Right cardiac atrium (tissue), 5 donors: ENCODE measurements at regions not wholly inside any gene's neighbourhood (a gene's known extent, or its start where the extent isn't known, plus 50 kb on each side); places are given as distances from the start of the nearest gene placed in this dataset.
A peak's percentile ranks its signal among the peaks of the same experiment; 100 is the strongest.
"Not testable (repeated sequence)": the region's sequence is repeated elsewhere in the genome, so short reads cannot be mapped to it uniquely, and the experiment has no call there.

Source experiments
- ATAC-seq, 2 donors: fragments of 200-7000 bp; cut with Tn5 transposase; one replicate each; pipeline versions ENCODE4 v1.8.0 to v1.9.1; 2020; ENCODE audit warnings: moderate library complexity in 2 of 2, mild to moderate bottlenecking in 1 of 2
- DNase-seq, 3 donors: peaks; one replicate each; pipeline ENCODE4 v3.0.0-alpha.2; 2020
- H3K27ac ChIP-seq: one replicate; pipeline ENCODE4 v1.5.1; 2013; ENCODE audit warnings: mild to moderate bottlenecking, low read length, control low read depth, moderate library complexity
- H3K27me3 ChIP-seq: one replicate; pipeline ENCODE4 v1.6.1; 2013; ENCODE audit not compliant: control insufficient read depth, insufficient read depth
- H3K4me1 ChIP-seq: one replicate; pipeline ENCODE4 v1.6.1; 2013; ENCODE audit warnings: low read length; ENCODE audit not compliant: control insufficient read depth, insufficient read depth
- H3K4me3 ChIP-seq: one replicate; pipeline ENCODE4 v1.5.1; 2013; ENCODE audit warnings: low read length, control low read depth
- H3K9me3 ChIP-seq: one replicate; pipeline ENCODE4 v1.6.1; 2013; ENCODE audit warnings: low read length; ENCODE audit not compliant: control insufficient read depth
- WGBS: extraction: QIAGEN DNeasy Blood & Tissue Kit; methylation state at CpG from one replicate; pipeline ENCODE4 v1.1.7; 2013; 5-methylcytosine and 5-hydroxymethylcytosine counted together
- intact Hi-C, 4 donors: fragments of 100-400 bp; cut with DNase I; formaldehyde crosslinking; loops; one replicate each; pipeline versions ENCODE4 v1.11.0 to v1.14.0; 2022 to 2023
- donor health status: healthy with polysubstance abuse.
- donor health status: DM: no; HTN: yes; CAD: no.
- donor health status: DM: no; HTN: no; CAD: no.
- donor health status: DM: no; HTN: yes; CAD: no; lungs with severe emphysema.
- donor health status: DM: yes; HTN: yes; CAD: no.

DNA sequence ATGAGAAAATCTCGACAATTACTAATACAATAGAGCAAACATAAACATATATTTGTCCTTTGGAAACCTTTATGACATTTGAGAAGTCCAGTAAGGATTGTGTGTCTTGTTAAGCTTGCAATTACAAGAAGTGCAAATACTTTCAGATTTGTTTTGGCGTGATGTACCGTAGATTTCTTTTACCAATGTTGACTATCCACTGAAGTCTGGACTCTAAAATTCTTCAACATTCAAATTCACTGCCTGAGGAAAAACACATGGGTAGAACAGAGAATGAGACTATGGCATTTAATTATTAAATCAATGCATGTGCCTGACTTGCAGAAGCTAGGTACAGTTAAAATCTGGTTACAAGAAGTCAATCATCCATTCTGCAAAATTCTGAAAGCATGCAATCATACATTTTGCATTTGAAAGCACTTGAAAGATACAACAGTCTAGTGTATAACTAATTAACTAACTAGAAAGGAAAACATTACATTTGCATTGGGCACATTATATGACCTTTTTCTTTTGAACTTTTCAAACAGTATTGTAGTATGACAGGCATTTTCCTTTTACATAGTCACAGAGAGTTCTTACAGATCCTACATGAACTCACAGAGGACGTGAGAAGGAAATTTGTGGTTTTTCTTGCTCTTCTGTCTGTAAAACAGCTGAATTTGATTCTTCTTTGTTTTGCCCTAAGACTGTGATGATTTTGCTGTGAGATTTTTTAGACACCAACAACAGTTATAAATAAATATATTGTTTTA lies 511.1 kb upstream of the ADGRL4 start:
- Histone ChIP-seq H3K27ac (no peak overlapping the region), H3K9me3 (no peaks in the 10 kb centered on the region), H3K4me3 (no peak overlapping the region), H3K4me1 (no peaks in the 10 kb centered on the region), H3K27me3 (no peaks in the 10 kb centered on the region)
- 74% methylated on average over 4 of the region's 4 CpGs for WGBS
- intact Hi-C loops: no loop called here
- ATAC-seq (no peak), DNase-seq (no peak)

GRCh38 chr1:79507770-79508169 lies 501.2 kb upstream of the ADGRL4 start:
- WGBS: 80% methylated on average over 2 of the region's 2 CpGs

GRCh38 chr1:79501153-79501552 lies 494.6 kb upstream of the ADGRL4 start:
- ATAC-seq: no peak
- WGBS: 82% methylated on average over 3 of the region's 3 CpGs

More at GRCh38 chr1:79507770-79508169, 501.2 kb upstream of the ADGRL4 start:
- Histone ChIP-seq H3K27me3 (no peaks in the 10 kb centered on the region), H3K27ac (no peak overlapping the region), H3K9me3 (no peaks in the 10 kb centered on the region), H3K4me3 (no peak overlapping the region), H3K4me1 (no peaks in the 10 kb centered on the region)
- intact Hi-C loops: no loop called here
- no peak for DNase-seq
- no peak for ATAC-seq

GRCh38 chr1:79499541-79499940 lies 493.0 kb upstream of the ADGRL4 start:
- ATAC-seq (no peak), DNase-seq (no peak)
- no peaks in the 10 kb centered on the region for H3K9me3 ChIP-seq
- intact Hi-C loops: no loop called here
- no peak overlapping the region for H3K27ac ChIP-seq
- WGBS: 83% methylated on average over 1 of the region's 1 CpG
- no peak overlapping the region for H3K4me3 ChIP-seq
- H3K4me1 ChIP-seq: no peaks in the 10 kb centered on the region
- H3K27me3 ChIP-seq: no peaks in the 10 kb centered on the region

More at GRCh38 chr1:79501153-79501552, 494.6 kb upstream of the ADGRL4 start:
- no peaks in the 10 kb centered on the region for H3K27me3 ChIP-seq
- no peaks in the 10 kb centered on the region for H3K4me1 ChIP-seq
- no peak overlapping the region for H3K4me3 ChIP-seq
- no peaks in the 10 kb centered on the region for H3K9me3 ChIP-seq
- H3K27ac ChIP-seq: no peak overlapping the region
- DNase-seq: no peak
- intact Hi-C loops: no loop called here

DNA sequence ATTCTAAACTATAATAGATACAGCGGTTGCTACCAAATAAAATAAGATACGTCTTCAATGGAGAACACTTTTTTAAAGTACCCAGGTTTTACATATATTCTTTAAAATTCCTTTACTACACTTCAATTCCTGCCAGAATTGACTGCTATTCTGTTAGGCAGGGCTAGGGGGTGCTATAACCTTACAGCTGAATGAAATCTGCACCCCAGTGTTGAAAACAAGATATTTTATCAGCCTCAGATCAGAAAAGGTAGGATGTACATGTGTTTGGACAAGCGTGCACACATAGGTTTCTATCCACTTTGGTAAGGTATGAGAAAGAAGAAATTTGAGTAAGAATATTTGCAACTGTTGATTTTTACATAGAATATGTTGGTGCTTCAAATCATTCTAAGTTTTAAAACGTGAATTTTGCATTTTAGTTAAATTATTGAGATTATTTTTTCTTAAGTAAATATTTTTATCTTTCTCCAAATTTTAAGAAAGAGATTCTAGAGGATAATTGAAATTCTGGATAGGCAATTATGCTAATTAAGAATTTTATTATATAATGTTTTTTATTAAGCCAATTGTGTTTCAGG lies 490.8 kb upstream of the ADGRL4 start:
- no peaks in the 10 kb centered on the region for H3K4me1 ChIP-seq
- H3K27me3 ChIP-seq: no peaks in the 10 kb centered on the region
- ATAC-seq (no peak), DNase-seq (no peak)
- H3K4me3 ChIP-seq: no peak overlapping the region
- intact Hi-C loops: no loop called here
- no peak overlapping the region for H3K27ac ChIP-seq
- 35% methylated on average over 4 of the region's 4 CpGs for WGBS
- H3K9me3 ChIP-seq: no peaks in the 10 kb centered on the region

DNA sequence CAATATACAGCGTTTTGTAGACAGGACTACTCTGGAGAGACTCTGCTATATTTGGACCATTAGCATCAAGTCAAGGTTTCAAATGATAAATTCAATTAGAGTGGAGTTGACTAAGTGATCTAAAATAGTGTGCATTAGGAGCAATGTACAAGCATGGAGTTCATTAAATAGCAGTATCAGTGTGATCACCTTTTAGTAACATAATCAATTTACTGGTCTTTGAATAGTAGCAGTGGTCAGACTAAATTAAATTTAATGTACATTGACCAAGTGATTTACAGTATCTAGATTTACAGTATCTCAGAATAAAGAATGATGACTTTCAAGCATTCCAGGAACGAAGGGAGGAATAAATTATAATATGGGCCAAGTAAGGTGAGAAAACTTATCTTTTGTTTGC lies 489.6 kb upstream of the ADGRL4 start:
- intact Hi-C loops: no loop called here
- DNase-seq: no peak
- no peak for ATAC-seq
- WGBS: 75% methylated on average over 2 of the region's 2 CpGs
- H3K27ac ChIP-seq: no peak overlapping the region
- H3K4me1 ChIP-seq: no peaks in the 10 kb centered on the region
- H3K4me3 ChIP-seq: no peak overlapping the region
- H3K27me3 ChIP-seq: no peaks in the 10 kb centered on the region
- no peaks in the 10 kb centered on the region for H3K9me3 ChIP-seq

DNA sequence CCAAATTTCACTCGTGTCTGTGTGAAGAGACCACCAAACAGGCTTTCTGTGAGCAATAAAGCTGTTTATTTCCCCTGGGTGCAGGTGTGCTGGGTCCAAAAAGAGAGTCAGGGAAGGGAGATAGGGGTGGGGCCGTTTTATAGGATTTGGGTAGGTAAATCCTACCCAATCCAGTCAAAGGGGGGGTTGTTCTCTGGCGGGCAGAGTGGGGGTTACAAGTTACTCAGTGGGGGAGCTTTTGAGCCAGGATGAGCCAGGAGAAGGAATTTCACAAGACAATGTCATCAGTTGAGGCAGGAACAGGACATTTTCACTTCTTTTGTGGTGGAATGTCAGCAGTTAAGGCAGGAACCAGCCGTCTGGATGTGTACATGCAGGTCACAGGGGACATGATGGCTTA lies 487.2 kb upstream of the ADGRL4 start:
- ATAC-seq, H3K9me3 ChIP-seq, H3K27ac ChIP-seq, H3K4me1 ChIP-seq, intact Hi-C loops, H3K4me3 ChIP-seq, H3K27me3 ChIP-seq: not testable (repeated sequence)
- peak in 1 of 3 donors; percentile 2 for DNase-seq
- 76% methylated on average over 4 of the region's 4 CpGs for WGBS

GRCh38 chr1:79488572-79489121 lies 482.1 kb upstream of the ADGRL4 start:
- DNase-seq, H3K27ac ChIP-seq, H3K4me1 ChIP-seq, H3K4me3 ChIP-seq, H3K27me3 ChIP-seq, H3K9me3 ChIP-seq, intact Hi-C loops, ATAC-seq: not testable (repeated sequence)
- WGBS: 73% methylated on average over 4 of the region's 4 CpGs

DNA sequence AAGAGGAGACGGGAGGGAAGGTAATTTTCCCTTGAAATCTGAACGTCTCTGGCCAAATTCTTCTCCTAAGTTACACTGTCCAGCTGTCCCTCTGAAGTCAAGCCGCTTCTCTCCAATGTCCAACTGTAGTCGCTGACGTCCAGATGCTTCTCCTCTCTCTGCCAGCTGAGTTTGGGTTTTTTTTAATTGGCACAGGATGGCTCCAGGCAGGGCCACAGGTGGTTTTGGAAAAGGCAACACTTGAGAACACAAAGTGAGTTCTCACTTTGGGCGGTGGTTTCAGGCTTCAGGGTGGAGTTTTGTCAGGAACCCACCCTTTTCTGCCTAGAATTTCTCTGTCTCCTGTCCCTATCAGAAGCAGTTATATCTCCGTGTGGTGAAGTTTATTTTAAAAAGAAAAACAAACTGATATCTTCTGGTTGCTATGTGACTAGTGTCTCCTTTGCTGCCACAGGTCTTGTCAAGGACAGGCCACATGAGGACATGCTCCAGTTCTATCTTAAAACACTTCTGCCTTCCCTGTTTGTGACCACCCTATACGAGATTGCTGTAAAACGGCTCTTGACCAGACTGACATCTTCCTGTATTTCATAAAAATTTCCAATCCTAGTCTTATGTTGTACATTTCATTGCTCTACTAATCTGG lies 472.3 kb upstream of the ADGRL4 start:
- H3K4me3 ChIP-seq: no peak overlapping the region
- ATAC-seq: peak in 1 of 2 donors; percentile 45
- H3K4me1 ChIP-seq: no peaks in the 10 kb centered on the region
- WGBS: 52% methylated on average over 9 of the region's 9 CpGs
- DNase-seq: peak in 1 of 3 donors; percentile 2
- no peaks in the 10 kb centered on the region for H3K27me3 ChIP-seq
- H3K27ac ChIP-seq: no peak overlapping the region
- intact Hi-C loops: no loop called here
- H3K9me3 ChIP-seq: no peaks in the 10 kb centered on the region

GRCh38 chr1:79478160-79478559 lies 471.6 kb upstream of the ADGRL4 start:
- Histone ChIP-seq H3K4me3 (no peak overlapping the region), H3K4me1 (no peaks in the 10 kb centered on the region), H3K27me3 (no peaks in the 10 kb centered on the region), H3K9me3 (no peaks in the 10 kb centered on the region), H3K27ac (no peak overlapping the region)
- DNase-seq (peak in 2 of 3 donors; percentile 7 to 35), ATAC-seq (no peak)
- 95% methylated on average over 19 of the region's 19 CpGs for WGBS
- intact Hi-C loops: no loop called here

DNA sequence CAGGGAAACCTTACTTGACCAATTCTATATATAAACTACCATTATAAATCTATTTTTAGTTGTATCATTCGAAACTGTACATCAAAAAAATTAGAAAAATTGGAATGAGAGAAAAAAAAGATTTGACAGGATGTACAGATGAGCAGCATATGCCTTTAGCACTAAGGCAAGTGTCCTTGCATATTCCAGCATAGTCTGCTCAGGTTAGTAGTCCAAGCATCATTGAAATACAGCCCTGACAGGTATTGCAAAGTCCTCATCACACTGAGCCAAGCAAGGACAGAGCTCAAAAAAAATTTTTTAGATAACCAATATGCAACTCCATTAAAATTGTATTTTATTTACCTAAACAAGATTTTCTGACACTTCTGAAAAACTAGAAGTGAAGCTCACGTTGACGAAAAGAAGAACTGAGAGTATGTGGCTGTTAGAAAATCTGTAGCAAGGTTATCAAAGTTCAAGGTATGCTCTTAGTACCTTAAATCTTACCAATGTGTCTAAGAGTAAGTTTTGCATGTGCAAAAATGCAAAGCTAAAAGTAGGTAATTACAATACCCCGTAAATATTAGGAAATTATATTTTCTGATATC lies 465.6 kb upstream of the ADGRL4 start:
- ATAC-seq (no peak), DNase-seq (no peak)
- no peak overlapping the region for H3K27ac ChIP-seq
- WGBS: 86% methylated on average over 4 of the region's 4 CpGs
- no peaks in the 10 kb centered on the region for H3K9me3 ChIP-seq
- no peak overlapping the region for H3K4me3 ChIP-seq
- no peaks in the 10 kb centered on the region for H3K4me1 ChIP-seq
- intact Hi-C loops: no loop called here
- no peaks in the 10 kb centered on the region for H3K27me3 ChIP-seq
